HG03575 (cell line): ENCODE measurements at regions not wholly inside any gene's neighbourhood (a gene's known extent, or its start where the extent isn't known, plus 50 kb on each side); places are given as distances from the start of the nearest gene placed in this dataset.
"Not testable (repeated sequence)": the region's sequence is repeated elsewhere in the genome, so short reads cannot be mapped to it uniquely, and the experiment has no call there.

Experiments used
- ATAC-seq: cut with Tn5 transposase; IDR thresholded peaks from one replicate; pipeline ENCODE4 v1.9.1; 2021; ENCODE audit not compliant: unreplicated experiment, insufficient number of reproducible peaks, low FRiP score; ENCODE audit errors: extremely low read depth

- ATAC-seq: no peak
Observed at GRCh38 chr5:10036136-10036815, 213.4 kb downstream of the ATPSCKMT start.

GRCh38 chr5:10034001-10034400 is 215.7 kb downstream of the ATPSCKMT start:
- no peak for ATAC-seq

GRCh38 chr5:10031817-10032216 is 217.9 kb downstream of the ATPSCKMT start:
- no peak for ATAC-seq

GRCh38 chr5:10030219-10030831 is 219.4 kb downstream of the ATPSCKMT start:
- no peak for ATAC-seq

GRCh38 chr5:10023494-10023893 is 226.2 kb downstream of the ATPSCKMT start:
- no peak for ATAC-seq

- no peak for ATAC-seq
Observed at GRCh38 chr5:10021248-10021647, 228.4 kb downstream of the ATPSCKMT start.

- no peak for ATAC-seq
Observed at GRCh38 chr5:10019236-10019635, 230.5 kb downstream of the ATPSCKMT start.

GRCh38 chr5:10018201-10019069 is 231.3 kb downstream of the ATPSCKMT start:
- no peak for ATAC-seq

- ATAC-seq: no peak
Observed at GRCh38 chr5:10017786-10018185, 231.9 kb downstream of the ATPSCKMT start.

- not testable (repeated sequence) for ATAC-seq
Observed at GRCh38 chr5:10016559-10016958, 233.1 kb downstream of the ATPSCKMT start.

- not testable (repeated sequence) for ATAC-seq
Observed at GRCh38 chr5:10015681-10016080, 234.0 kb downstream of the ATPSCKMT start.

- ATAC-seq: no peak
Observed at GRCh38 chr5:10009802-10010201, 239.9 kb downstream of the ATPSCKMT start.

GRCh38 chr5:9987101-9987500 is 262.6 kb downstream of the ATPSCKMT start:
- ATAC-seq: no peak

- no peak for ATAC-seq
Observed at GRCh38 chr5:9977070-9977469, 272.6 kb downstream of the ATPSCKMT start.

GRCh38 chr5:9976621-9977020 is 273.1 kb downstream of the ATPSCKMT start:
- no peak for ATAC-seq

- ATAC-seq: no peak
Observed at GRCh38 chr5:9972059-9972458, 277.6 kb downstream of the ATPSCKMT start.

- no peak for ATAC-seq
Observed at GRCh38 chr5:9971301-9971700, 278.4 kb downstream of the ATPSCKMT start.

GRCh38 chr5:9958914-9959313 is 290.8 kb downstream of the ATPSCKMT start:
- no peak for ATAC-seq

- ATAC-seq: no peak
Observed at GRCh38 chr5:9957214-9957613, 292.5 kb downstream of the ATPSCKMT start.

GRCh38 chr5:9956725-9957124 is 293.0 kb downstream of the ATPSCKMT start:
- ATAC-seq: no peak
